ENCODE measurements at regions not wholly inside any gene's neighbourhood (a gene's known extent, or its start where the extent isn't known, plus 50 kb on each side); places are given as distances from the start of the nearest gene placed in this dataset.

DNA sequence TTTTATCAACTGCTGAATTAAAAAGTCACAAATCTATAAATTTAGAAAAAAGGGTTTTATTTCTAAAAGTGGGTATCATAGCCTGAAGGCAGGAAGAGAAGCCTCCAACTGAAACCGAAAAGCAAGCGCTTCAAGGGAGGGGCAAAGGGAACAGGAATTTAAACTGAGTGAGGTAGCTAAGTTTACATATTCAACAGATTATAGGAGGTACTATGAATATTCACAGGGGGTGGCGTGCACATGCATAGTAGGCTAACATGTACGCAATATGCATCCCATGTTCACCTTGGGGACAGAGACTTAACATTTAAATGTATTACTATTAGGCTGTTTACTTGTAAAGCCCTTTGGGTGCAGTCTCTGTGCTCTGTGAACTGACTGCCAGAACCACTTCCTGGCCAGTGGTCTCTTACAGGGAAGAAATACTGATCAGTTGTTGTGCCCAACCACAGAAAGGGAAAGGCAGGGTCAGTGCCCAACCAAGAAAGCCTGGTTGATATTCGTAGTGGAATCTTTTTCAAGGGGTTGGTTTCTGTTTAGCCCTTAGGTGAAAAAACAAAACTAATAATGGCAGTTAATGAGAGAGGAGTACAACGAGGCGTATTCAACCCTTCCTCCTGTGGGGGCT, 168.7 kb upstream of the GALNTL6 start (continued):
- TF ChIP-seq, protein P1, sequence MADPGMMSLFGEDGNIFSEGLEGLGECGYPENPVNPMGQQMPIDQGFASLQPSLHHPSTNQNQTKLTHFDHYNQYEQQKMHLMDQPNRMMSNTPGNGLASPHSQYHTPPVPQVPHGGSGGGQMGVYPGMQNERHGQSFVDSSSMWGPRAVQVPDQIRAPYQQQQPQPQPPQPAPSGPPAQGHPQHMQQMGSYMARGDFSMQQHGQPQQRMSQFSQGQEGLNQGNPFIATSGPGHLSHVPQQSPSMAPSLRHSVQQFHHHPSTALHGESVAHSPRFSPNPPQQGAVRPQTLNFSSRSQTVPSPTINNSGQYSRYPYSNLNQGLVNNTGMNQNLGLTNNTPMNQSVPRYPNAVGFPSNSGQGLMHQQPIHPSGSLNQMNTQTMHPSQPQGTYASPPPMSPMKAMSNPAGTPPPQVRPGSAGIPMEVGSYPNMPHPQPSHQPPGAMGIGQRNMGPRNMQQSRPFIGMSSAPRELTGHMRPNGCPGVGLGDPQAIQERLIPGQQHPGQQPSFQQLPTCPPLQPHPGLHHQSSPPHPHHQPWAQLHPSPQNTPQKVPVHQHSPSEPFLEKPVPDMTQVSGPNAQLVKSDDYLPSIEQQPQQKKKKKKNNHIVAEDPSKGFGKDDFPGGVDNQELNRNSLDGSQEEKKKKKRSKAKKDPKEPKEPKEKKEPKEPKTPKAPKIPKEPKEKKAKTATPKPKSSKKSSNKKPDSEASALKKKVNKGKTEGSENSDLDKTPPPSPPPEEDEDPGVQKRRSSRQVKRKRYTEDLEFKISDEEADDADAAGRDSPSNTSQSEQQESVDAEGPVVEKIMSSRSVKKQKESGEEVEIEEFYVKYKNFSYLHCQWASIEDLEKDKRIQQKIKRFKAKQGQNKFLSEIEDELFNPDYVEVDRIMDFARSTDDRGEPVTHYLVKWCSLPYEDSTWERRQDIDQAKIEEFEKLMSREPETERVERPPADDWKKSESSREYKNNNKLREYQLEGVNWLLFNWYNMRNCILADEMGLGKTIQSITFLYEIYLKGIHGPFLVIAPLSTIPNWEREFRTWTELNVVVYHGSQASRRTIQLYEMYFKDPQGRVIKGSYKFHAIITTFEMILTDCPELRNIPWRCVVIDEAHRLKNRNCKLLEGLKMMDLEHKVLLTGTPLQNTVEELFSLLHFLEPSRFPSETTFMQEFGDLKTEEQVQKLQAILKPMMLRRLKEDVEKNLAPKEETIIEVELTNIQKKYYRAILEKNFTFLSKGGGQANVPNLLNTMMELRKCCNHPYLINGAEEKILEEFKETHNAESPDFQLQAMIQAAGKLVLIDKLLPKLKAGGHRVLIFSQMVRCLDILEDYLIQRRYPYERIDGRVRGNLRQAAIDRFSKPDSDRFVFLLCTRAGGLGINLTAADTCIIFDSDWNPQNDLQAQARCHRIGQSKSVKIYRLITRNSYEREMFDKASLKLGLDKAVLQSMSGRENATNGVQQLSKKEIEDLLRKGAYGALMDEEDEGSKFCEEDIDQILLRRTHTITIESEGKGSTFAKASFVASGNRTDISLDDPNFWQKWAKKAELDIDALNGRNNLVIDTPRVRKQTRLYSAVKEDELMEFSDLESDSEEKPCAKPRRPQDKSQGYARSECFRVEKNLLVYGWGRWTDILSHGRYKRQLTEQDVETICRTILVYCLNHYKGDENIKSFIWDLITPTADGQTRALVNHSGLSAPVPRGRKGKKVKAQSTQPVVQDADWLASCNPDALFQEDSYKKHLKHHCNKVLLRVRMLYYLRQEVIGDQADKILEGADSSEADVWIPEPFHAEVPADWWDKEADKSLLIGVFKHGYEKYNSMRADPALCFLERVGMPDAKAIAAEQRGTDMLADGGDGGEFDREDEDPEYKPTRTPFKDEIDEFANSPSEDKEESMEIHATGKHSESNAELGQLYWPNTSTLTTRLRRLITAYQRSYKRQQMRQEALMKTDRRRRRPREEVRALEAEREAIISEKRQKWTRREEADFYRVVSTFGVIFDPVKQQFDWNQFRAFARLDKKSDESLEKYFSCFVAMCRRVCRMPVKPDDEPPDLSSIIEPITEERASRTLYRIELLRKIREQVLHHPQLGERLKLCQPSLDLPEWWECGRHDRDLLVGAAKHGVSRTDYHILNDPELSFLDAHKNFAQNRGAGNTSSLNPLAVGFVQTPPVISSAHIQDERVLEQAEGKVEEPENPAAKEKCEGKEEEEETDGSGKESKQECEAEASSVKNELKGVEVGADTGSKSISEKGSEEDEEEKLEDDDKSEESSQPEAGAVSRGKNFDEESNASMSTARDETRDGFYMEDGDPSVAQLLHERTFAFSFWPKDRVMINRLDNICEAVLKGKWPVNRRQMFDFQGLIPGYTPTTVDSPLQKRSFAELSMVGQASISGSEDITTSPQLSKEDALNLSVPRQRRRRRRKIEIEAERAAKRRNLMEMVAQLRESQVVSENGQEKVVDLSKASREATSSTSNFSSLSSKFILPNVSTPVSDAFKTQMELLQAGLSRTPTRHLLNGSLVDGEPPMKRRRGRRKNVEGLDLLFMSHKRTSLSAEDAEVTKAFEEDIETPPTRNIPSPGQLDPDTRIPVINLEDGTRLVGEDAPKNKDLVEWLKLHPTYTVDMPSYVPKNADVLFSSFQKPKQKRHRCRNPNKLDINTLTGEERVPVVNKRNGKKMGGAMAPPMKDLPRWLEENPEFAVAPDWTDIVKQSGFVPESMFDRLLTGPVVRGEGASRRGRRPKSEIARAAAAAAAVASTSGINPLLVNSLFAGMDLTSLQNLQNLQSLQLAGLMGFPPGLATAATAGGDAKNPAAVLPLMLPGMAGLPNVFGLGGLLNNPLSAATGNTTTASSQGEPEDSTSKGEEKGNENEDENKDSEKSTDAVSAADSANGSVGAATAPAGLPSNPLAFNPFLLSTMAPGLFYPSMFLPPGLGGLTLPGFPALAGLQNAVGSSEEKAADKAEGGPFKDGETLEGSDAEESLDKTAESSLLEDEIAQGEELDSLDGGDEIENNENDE (IDR thresholded peaks at IDR 0.05; ENCODE audit: insufficient replicate concordance, low read length) = no peak
- TF ChIP-seq CHD2 (IDR thresholded peaks at IDR 0.05; ENCODE audit: low read length) (no peak), SAP30 (IDR thresholded peaks at IDR 0.05; ENCODE audit: insufficient read depth, insufficient replicate concordance, low read length) (no peak), HDAC6 (IDR thresholded peaks at IDR 0.05; ENCODE audit: low read depth, low read length) (no peak), SP4 (IDR thresholded peaks at IDR 0.05; ENCODE audit: low read length) (no peak), CBX8 (IDR thresholded peaks at IDR 0.05; ENCODE audit: borderline replicate concordance, low read depth, low read length) (no peak), RFX5 (IDR thresholded peaks at IDR 0.05; ENCODE audit: borderline replicate concordance, low read depth, low read length) (no peak), GTF2F1 (IDR thresholded peaks at IDR 0.05; ENCODE audit: borderline replicate concordance, low read depth, low read length) (no peak)
- TF ChIP-seq, protein P2, sequence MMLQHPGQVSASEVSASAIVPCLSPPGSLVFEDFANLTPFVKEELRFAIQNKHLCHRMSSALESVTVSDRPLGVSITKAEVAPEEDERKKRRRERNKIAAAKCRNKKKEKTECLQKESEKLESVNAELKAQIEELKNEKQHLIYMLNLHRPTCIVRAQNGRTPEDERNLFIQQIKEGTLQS (IDR thresholded peaks at IDR 0.05; ENCODE audit: insufficient read depth, low read depth, low read length) = no peak
